NCI-H2107 treated with DMSO at 0.1 percent for 48 hours (cell line): ENCODE measurements at regions not wholly inside any gene's neighbourhood (a gene's known extent, or its start where the extent isn't known, plus 50 kb on each side); places are given as distances from the start of the nearest gene placed in this dataset.
"Not testable (repeated sequence)": the region's sequence is repeated elsewhere in the genome, so short reads cannot be mapped to it uniquely, and the experiment has no call there.

ENCODE experiments used
- DNase-seq: peaks from one replicate; lab custom pipeline; 2025; ENCODE audit not compliant: unreplicated experiment; lab: John Stamatoyannopoulos, UW

GRCh38 chr2:192560326-192560725 is 365.6 kb upstream of the TMEFF2 start:
- no peak for DNase-seq

- DNase-seq, result no peak
Observed at GRCh38 chr2:192559587-192559986, 364.9 kb upstream of the TMEFF2 start.

- no peak for DNase-seq
Observed at GRCh38 chr2:192558637-192559036, 363.9 kb upstream of the TMEFF2 start.

GRCh38 chr2:192555740-192556139 is 361.0 kb upstream of the TMEFF2 start:
- DNase-seq, result no peak

- no peak for DNase-seq
Observed at GRCh38 chr2:192551760-192552159, 357.0 kb upstream of the TMEFF2 start.

GRCh38 chr2:192546565-192546964 is 351.8 kb upstream of the TMEFF2 start:
- no peak for DNase-seq

- DNase-seq, result no peak
Observed at GRCh38 chr2:192544371-192544955, 349.7 kb upstream of the TMEFF2 start.

- DNase-seq, result not testable (repeated sequence)
Observed at GRCh38 chr2:192542148-192543066, 347.7 kb upstream of the TMEFF2 start.

GRCh38 chr2:192539306-192539705 is 344.6 kb upstream of the TMEFF2 start:
- DNase-seq, result no peak

- no peak for DNase-seq
Observed at GRCh38 chr2:192536922-192537624, 342.3 kb upstream of the TMEFF2 start.

- DNase-seq, result no peak
Observed at GRCh38 chr2:192535956-192536921, 341.5 kb upstream of the TMEFF2 start.

GRCh38 chr2:192534072-192534471 is 339.3 kb upstream of the TMEFF2 start:
- no peak for DNase-seq

GRCh38 chr2:192524642-192525251 is 330.0 kb upstream of the TMEFF2 start:
- DNase-seq, result not testable (repeated sequence)

- not testable (repeated sequence) for DNase-seq
Observed at GRCh38 chr2:192524214-192524613, 329.5 kb upstream of the TMEFF2 start.

- DNase-seq, result no peak
Observed at GRCh38 chr2:192515937-192516336, 321.2 kb upstream of the TMEFF2 start.

- no peak for DNase-seq
Observed at GRCh38 chr2:192513575-192513974, 318.8 kb upstream of the TMEFF2 start.

GRCh38 chr2:192507836-192508450 is 313.2 kb upstream of the TMEFF2 start:
- DNase-seq, result not testable (repeated sequence)

- DNase-seq, result no peak
Observed at GRCh38 chr2:192500550-192501200, 305.9 kb upstream of the TMEFF2 start.

- DNase-seq, result no peak
Observed at GRCh38 chr2:192499476-192499875, 304.7 kb upstream of the TMEFF2 start.
